HCT116 (cell line): ENCODE measurements at regions not wholly inside any gene's neighbourhood (a gene's known extent, or its start where the extent isn't known, plus 50 kb on each side); places are given as distances from the start of the nearest gene placed in this dataset.

Source experiments
- ATAC-seq: fragments of 200-7000 bp; cut with Tn5 transposase; 2 replicates; pipeline ENCODE4 v1.9.1; 2020; ENCODE audit warnings: mild to moderate bottlenecking, moderate library complexity
- BruUV-seq: library from RNA; stranded (reverse); fragments of 400-500 nt; replicated peaks from 2 replicates; lab custom pipeline; 2021; lab: Mats Ljungman, UMichigan
- CTCF ChIA-PET: fragments of 300-600 bp; sonication (Branson Sonifier 250); formaldehyde crosslinking; loops from one replicate; lab custom pipeline; 2021; ENCODE audit warnings: antibody characterized with exemption; lab: Charles Lee
- POLR2A ChIA-PET: fragments of 300-600, 350-600 bp; sonication (Branson Sonifier 250); formaldehyde crosslinking; loops from one replicate; lab custom pipeline; 2021; ENCODE audit warnings: antibody characterized with exemption; lab: Charles Lee
- RAD21 ChIA-PET, 2 experiments: fragments of 300-600 bp; sonication (Branson Sonifier 250); formaldehyde crosslinking; loops; one replicate each; lab custom pipeline; 2023; ENCODE audit warnings: low total read pairs in 2 of 2; ENCODE audit not compliant: uncharacterized antibody in 2 of 2, unreplicated experiment in 2 of 2, low non-redundant PET in 1 of 2; lab: Charles Lee
- DNase-seq: peaks from one replicate; pipeline ENCODE4 v3.0.0-alpha.2; 2010; ENCODE audit warnings: low read depth, low spot score
- H2AFZ ChIP-seq: fragments of 200-600 bp; shearing (Covaris generic), sonication (generic); 2 replicates; pipeline ENCODE4 v1.6.1; 2017; ENCODE audit warnings: low read depth, mixed run types, mixed read lengths, antibody characterized with exemption, low read length; ENCODE audit not compliant: poor library complexity, severe bottlenecking
- H3K27ac ChIP-seq: 2 replicates; pipeline ENCODE4 v1.5.1; 2012; ENCODE audit warnings: low read depth, low read length
- H3K27me3 ChIP-seq: fragments of 200-600 bp; sonication (generic); 2 replicates; pipeline ENCODE4 v1.6.1; 2016; ENCODE audit warnings: mixed run types, low read length, mixed read lengths; ENCODE audit not compliant: insufficient read depth
- H3K36me3 ChIP-seq, 2 experiments: fragments of 200-500 bp in 1 of 2; fragments of 200-600 bp in 1 of 2; sonication (Bioruptor generic) in 1 of 2; sonication (generic) in 1 of 2; 2 replicates each; pipeline versions ENCODE4 v1.5.1 to v1.6.1; 2014 to 2016; ENCODE audit warnings: low read length in 2 of 2, inconsistent platforms in 1 of 2, mixed read lengths in 1 of 2, mixed run types in 1 of 2; ENCODE audit not compliant: insufficient read depth in 2 of 2, control insufficient read depth in 1 of 2
- H3K4me1 ChIP-seq, 2 experiments: fragments of 200-600 bp in 1 of 2; sonication (generic) in 1 of 2; 2 replicates each; pipeline versions ENCODE4 v1.5.1 to v1.6.1; 2012 to 2017; ENCODE audit warnings: low read length in 2 of 2, inconsistent platforms in 1 of 2, mild to moderate bottlenecking in 1 of 2, mixed read lengths in 1 of 2, mixed run types in 1 of 2, moderate library complexity in 1 of 2; ENCODE audit not compliant: insufficient read depth in 2 of 2, control insufficient read depth in 1 of 2
- H3K4me2 ChIP-seq: fragments of 200-600 bp; sonication (generic); 2 replicates; pipeline ENCODE4 v1.6.1; 2017; ENCODE audit warnings: mixed run types, low read length, mixed read lengths
- H3K4me3 ChIP-seq, 2 experiments: fragments of 200-600 bp in 1 of 2; sonication (generic) in 1 of 2; replicated peaks in 1 of 2; 2 replicates each; pipeline ENCODE4 v1.5.1; 2011 to 2016; ENCODE audit warnings: low read length in 2 of 2, control low read depth in 1 of 2, low read depth in 1 of 2, mild to moderate bottlenecking in 1 of 2, mixed read lengths in 1 of 2, mixed run types in 1 of 2
- H3K79me2 ChIP-seq: fragments of 200-600 bp; sonication (generic); 2 replicates; pipeline ENCODE4 v1.6.1; 2017; ENCODE audit warnings: mild to moderate bottlenecking, mixed run types, low read length, moderate library complexity, mixed read lengths; ENCODE audit not compliant: insufficient read depth
- H3K9ac ChIP-seq: fragments of 200-600 bp; sonication (generic); 2 replicates; pipeline ENCODE4 v1.6.1; 2016; ENCODE audit warnings: low read length, mixed read lengths
- H3K9me2 ChIP-seq: fragments of 200-600 bp; sonication (generic), shearing (Covaris generic); 2 replicates; pipeline ENCODE4 v1.6.1; 2017; ENCODE audit warnings: mixed run types, mild to moderate bottlenecking, moderate library complexity; ENCODE audit not compliant: insufficient read depth
- H3K9me3 ChIP-seq, 2 experiments: fragments of 200-500 bp in 1 of 2; fragments of 200-600 bp in 1 of 2; sonication (Bioruptor generic) in 1 of 2; sonication (generic) in 1 of 2; 2 replicates each; pipeline ENCODE4 v1.6.1; 2014 to 2017; ENCODE audit warnings: low read length in 2 of 2, mixed read lengths in 2 of 2, inconsistent platforms in 1 of 2, low read depth in 1 of 2, mild to moderate bottlenecking in 1 of 2, mixed run types in 1 of 2, moderate library complexity in 1 of 2; ENCODE audit not compliant: control insufficient read depth in 1 of 2, insufficient read depth in 1 of 2
- H4K20me1 ChIP-seq: fragments of 200-600 bp; sonication (generic), shearing (Covaris generic); 2 replicates; pipeline ENCODE4 v1.6.1; 2017; ENCODE audit warnings: mixed run types, mild to moderate bottlenecking, moderate library complexity; ENCODE audit not compliant: insufficient read depth
- ATF3 ChIP-seq: IDR thresholded peaks from 2 replicates; pipeline ENCODE4 v1.6.1; 2012
- CBX3 ChIP-seq: IDR thresholded peaks from 2 replicates; pipeline ENCODE4 v1.6.1; 2012; ENCODE audit warnings: low read depth
- CEBPB ChIP-seq: IDR thresholded peaks from 2 replicates; pipeline ENCODE4 v1.6.1; 2012; ENCODE audit warnings: low read depth
- EGR1 ChIP-seq: IDR thresholded peaks from 2 replicates; pipeline ENCODE4 v1.6.1; 2012; ENCODE audit warnings: low read depth
- ELF1 ChIP-seq: IDR thresholded peaks from 2 replicates; pipeline ENCODE4 v1.6.1; 2012; ENCODE audit warnings: low read depth, borderline replicate concordance
- EZH2 ChIP-seq: fragments of 200-600 bp; sonication (generic); IDR thresholded peaks from 2 replicates; pipeline ENCODE4 v1.6.1; 2017; ENCODE audit warnings: antibody characterized with exemption, mixed run types
- EZH2phosphoT487 ChIP-seq: fragments of 200-600 bp; IDR thresholded peaks from 2 replicates; pipeline ENCODE4 v1.6.1; 2018; ENCODE audit warnings: antibody characterized with exemption, borderline replicate concordance
- FOSL1 ChIP-seq: IDR thresholded peaks from 2 replicates; pipeline ENCODE4 v1.6.1; 2012; ENCODE audit warnings: low read depth
- JUND ChIP-seq: IDR thresholded peaks from 2 replicates; pipeline ENCODE4 v1.6.1; 2012
- POLR2A ChIP-seq: IDR thresholded peaks from 2 replicates; pipeline ENCODE4 v1.7.0; 2011; ENCODE audit warnings: borderline replicate concordance; ENCODE audit not compliant: insufficient read depth, insufficient read length; ENCODE audit errors: extremely low read depth
- POLR2AphosphoS5 ChIP-seq: IDR thresholded peaks from 2 replicates; pipeline ENCODE4 v1.6.1; 2011; ENCODE audit warnings: mild to moderate bottlenecking, low read depth, low read length, moderate library complexity
- RAD21 ChIP-seq: IDR thresholded peaks from 2 replicates; pipeline ENCODE4 v1.6.1; 2012; ENCODE audit warnings: low read depth, mild to moderate bottlenecking
- REST ChIP-seq: IDR thresholded peaks from 2 replicates; pipeline ENCODE4 v1.6.1; 2012; ENCODE audit warnings: low read depth
- SIN3A ChIP-seq: IDR thresholded peaks from 2 replicates; pipeline ENCODE4 v1.6.1; 2012; ENCODE audit warnings: low read depth
- SP1 ChIP-seq: IDR thresholded peaks from 2 replicates; pipeline ENCODE4 v1.6.1; 2012; ENCODE audit warnings: low read depth
- SRF ChIP-seq: IDR thresholded peaks from 2 replicates; pipeline ENCODE4 v1.6.1; 2012; ENCODE audit warnings: low read depth
- TCF7L2 ChIP-seq: IDR thresholded peaks from 2 replicates; pipeline ENCODE4 v1.7.0; 2011; ENCODE audit warnings: borderline replicate concordance, inconsistent platforms; ENCODE audit not compliant: insufficient read depth, insufficient read length; ENCODE audit errors: extremely low read depth
- YY1 ChIP-seq: IDR thresholded peaks from 2 replicates; pipeline ENCODE4 v1.6.1; 2011; ENCODE audit warnings: low read length, low read depth, moderate library complexity, mild to moderate bottlenecking; ENCODE audit not compliant: insufficient replicate concordance; ENCODE audit errors: extremely low read depth
- ZBTB33 ChIP-seq: IDR thresholded peaks from 2 replicates; pipeline ENCODE4 v1.6.1; 2011; ENCODE audit warnings: mild to moderate bottlenecking, low read length, moderate library complexity; ENCODE audit not compliant: insufficient replicate concordance; ENCODE audit errors: extremely low read depth
- ZFX ChIP-seq: fragments of 450-650 bp; IDR thresholded peaks from 2 replicates; pipeline ENCODE4 v1.6.1; 2017
- intact Hi-C: fragments of 100-400 bp; cut with micrococcal nuclease; formaldehyde crosslinking; loops from 2 replicates; pipeline ENCODE4 v1.10.0; 2022

- TF ChIP-seq EZH2phosphoT487, result no peak
- no peak for TF ChIP-seq YY1
- TF ChIP-seq ZBTB33, result no peak
- TF ChIP-seq ATF3, result no peak
- TF ChIP-seq RAD21, result no peak
- TF ChIP-seq SRF, result no peak
- TF ChIP-seq CBX3, result no peak
- TF ChIP-seq TCF7L2, result no peak
- no peak for TF ChIP-seq FOSL1
- TF ChIP-seq SIN3A, result no peak
- TF ChIP-seq EGR1, result no peak
- no peak for TF ChIP-seq POLR2AphosphoS5
- TF ChIP-seq ZFX, result no peak
- TF ChIP-seq REST, result no peak
- TF ChIP-seq EZH2, result no peak
- TF ChIP-seq POLR2A, result no peak
- no peak for TF ChIP-seq CEBPB
- TF ChIP-seq SP1, result no peak
- no peak for TF ChIP-seq JUND
- no peak for TF ChIP-seq ELF1
- TF ChIP-seq, all 23 proteins: peak for 0
- no peak overlapping the region for H3K4me3 ChIP-seq
- H3K9ac ChIP-seq, result no peak overlapping the region
- no peaks in the 10 kb centered on the region for H3K9me2 ChIP-seq
- no peaks in the 10 kb centered on the region for H3K27me3 ChIP-seq
- ATAC-seq (no peak), DNase-seq (no peak)
- H3K4me1 ChIP-seq, result no peaks in the 10 kb centered on the region
- no TSS peak for BruUV-seq
- H3K36me3 ChIP-seq, result no peaks in the 10 kb centered on the region
- ChIA-PET RAD21 (no interaction called here), CTCF (no interaction called here), POLR2A (no interaction called here)
- H4K20me1 ChIP-seq, result no peaks in the 10 kb centered on the region
- H2AFZ ChIP-seq, result no peak overlapping the region
- no peaks in the 10 kb centered on the region for H3K79me2 ChIP-seq
- H3K4me2 ChIP-seq, result no peak overlapping the region
- no peaks in the 10 kb centered on the region for H3K9me3 ChIP-seq
- intact Hi-C loops, result no loop called here
- no peak overlapping the region for H3K27ac ChIP-seq
Measured at GRCh38 chr7:36038063-36038721, 114.9 kb upstream of the EEPD1 start.
